Kidney glomerular epithelial cell (primary cell): ENCODE measurements at regions not wholly inside any gene's neighbourhood (a gene's known extent, or its start where the extent isn't known, plus 50 kb on each side); places are given as distances from the start of the nearest gene placed in this dataset.

Experiments
- DNase-seq: peaks from one replicate; lab custom pipeline; 2025; lab: John Stamatoyannopoulos, UW

- no peak for DNase-seq
These were observed 72.9 kb upstream of the FRMD6 start for GRCh38 chr14:51578853-51579252.

- peak; percentile 21 for DNase-seq
These were observed 70.5 kb upstream of the FRMD6 start for GRCh38 chr14:51581017-51581881.

GRCh38 chr14:51582437-51582836 lies 69.3 kb upstream of the FRMD6 start:
- DNase-seq: no peak

- DNase-seq: no peak
These were observed 66.7 kb upstream of the FRMD6 start for GRCh38 chr14:51585055-51585454.

GRCh38 chr14:51592836-51593235 lies 58.9 kb upstream of the FRMD6 start:
- no peak for DNase-seq

- DNase-seq: no peak
These were observed 58.3 kb upstream of the FRMD6 start for GRCh38 chr14:51593397-51593796.

GRCh38 chr14:51595881-51596455 lies 55.7 kb upstream of the FRMD6 start:
- no peak for DNase-seq

GRCh38 chr14:51596488-51597117 lies 55.1 kb upstream of the FRMD6 start:
- no peak for DNase-seq

- no peak for DNase-seq
These were observed 54.3 kb upstream of the FRMD6 start for GRCh38 chr14:51597261-51598001.

- DNase-seq: peak; percentile 10
These were observed 52.6 kb upstream of the FRMD6 start for GRCh38 chr14:51598924-51599600.

GRCh38 chr14:51600658-51601057 lies 51.1 kb upstream of the FRMD6 start:
- no peak for DNase-seq
